HepG2 (cell line): ENCODE measurements at regions not wholly inside any gene's neighbourhood (a gene's known extent, or its start where the extent isn't known, plus 50 kb on each side); places are given as distances from the start of the nearest gene placed in this dataset.

Experiments used
- ARID5B ChIP-seq: IDR thresholded peaks from 2 replicates; pipeline ENCODE4 v1.4.0; 2020; ENCODE audit warnings: mild to moderate bottlenecking, missing genetic modification reagents
- ATF2 ChIP-seq: sonication (generic); formaldehyde crosslinking; IDR thresholded peaks from 2 replicates; pipeline ENCODE4 v1.4.0; 2020; ENCODE audit warnings: missing genetic modification reagents
- ATF4 ChIP-seq, 2 experiments: fragments of 450-650 bp in 1 of 2; sonication (generic) in 1 of 2; formaldehyde crosslinking; IDR thresholded peaks; 2 replicates each; pipeline versions ENCODE4 v1.5.0 to v1.8.0; 2020 to 2022; ENCODE audit warnings: mild to moderate bottlenecking in 1 of 2, missing genetic modification reagents in 1 of 2
- ATF6 ChIP-seq: sonication (generic); formaldehyde crosslinking; conservative IDR thresholded peaks from 2 replicates; pipeline ENCODE4 v1.4.0; 2020; ENCODE audit warnings: missing genetic modification reagents
- CEBPZ ChIP-seq: IDR thresholded peaks from 2 replicates; pipeline ENCODE4 v1.6.1; 2012; ENCODE audit warnings: low read length, improper control_type of control experiment
- MAF1 ChIP-seq: sonication (generic); formaldehyde crosslinking; IDR thresholded peaks from 2 replicates; pipeline ENCODE4 v1.5.0; 2020; ENCODE audit warnings: missing genetic modification reagents, borderline replicate concordance
- PAWR ChIP-seq: sonication (generic); formaldehyde crosslinking; IDR thresholded peaks from 2 replicates; pipeline ENCODE4 v1.4.0; 2020; ENCODE audit warnings: missing genetic modification reagents, mild to moderate bottlenecking, borderline replicate concordance
- TEAD2 ChIP-seq: sonication (generic); formaldehyde crosslinking; IDR thresholded peaks from 2 replicates; pipeline ENCODE4 v1.9.0; 2021; ENCODE audit warnings: missing genetic modification reagents
- ZBTB39 ChIP-seq: sonication (generic); formaldehyde crosslinking; IDR thresholded peaks from 2 replicates; pipeline ENCODE4 v1.5.0; 2020; ENCODE audit warnings: missing genetic modification reagents
- ZNF224 ChIP-seq: sonication (generic); formaldehyde crosslinking; IDR thresholded peaks from 2 replicates; pipeline ENCODE4 v1.5.0; 2020; ENCODE audit warnings: mild to moderate bottlenecking, missing genetic modification reagents
- ZNF441 ChIP-seq: sonication (generic); formaldehyde crosslinking; IDR thresholded peaks from 2 replicates; pipeline ENCODE4 v1.7.0; 2021; ENCODE audit warnings: missing genetic modification reagents, borderline replicate concordance
- ZNF607 ChIP-seq: sonication (generic); formaldehyde crosslinking; IDR thresholded peaks from 2 replicates; pipeline ENCODE4 v1.5.1; 2020; ENCODE audit warnings: missing genetic modification reagents, mild to moderate bottlenecking, borderline replicate concordance
- ZNF891 ChIP-seq: sonication (generic); formaldehyde crosslinking; IDR thresholded peaks from 2 replicates; pipeline ENCODE4 v1.5.0; 2020; ENCODE audit warnings: mild to moderate bottlenecking, missing genetic modification reagents

- TF ChIP-seq ARID5B (no peak), ATF4 (CRISPR knock-in tag; IDR thresholded peaks at IDR 0.05) (no peak), MAF1 (CRISPR knock-in tag) (no peak), CEBPZ (no peak), ATF6 (CRISPR knock-in tag) (no peak), ATF2 (CRISPR knock-in tag) (no peak), ZNF441 (CRISPR knock-in tag) (no peak), PAWR (no peak), ZNF224 (CRISPR knock-in tag) (no peak), ZNF891 (CRISPR knock-in tag) (no peak), ZNF607 (no peak), ZBTB39 (no peak), TEAD2 (CRISPR knock-in tag) (no peak)
Observed at GRCh38 chr11:115056514-115056913, 378.2 kb downstream of the NXPE2 start (continued).
